Small intestine (tissue), 7 donors: ENCODE measurements at regions not wholly inside any gene's neighbourhood (a gene's known extent, or its start where the extent isn't known, plus 50 kb on each side); places are given as distances from the start of the nearest gene placed in this dataset.

ENCODE experiments used
- DNase-seq, 2 donors: peaks; one replicate each; pipeline versions ENCODE4 v3.0.0 to v3.0.0-alpha.2; 2013
- FAIRE-seq: peaks from 2 replicates; lab custom pipeline; 2012; peaks lifted over from hg19 to GRCh38; lab: Jason Lieb, UNC
- H3K27ac ChIP-seq, 3 donors: one replicate each; pipeline ENCODE4 v1.5.1; 2013; ENCODE audit warnings: low read length in 2 of 3, mild to moderate bottlenecking in 2 of 3, control low read depth in 1 of 3, inconsistent platforms in 1 of 3, low read depth in 1 of 3, moderate library complexity in 1 of 3
- H3K27me3 ChIP-seq, 3 donors: one replicate each; pipeline ENCODE4 v1.6.1; 2013; ENCODE audit warnings: low read length in 3 of 3, inconsistent platforms in 1 of 3; ENCODE audit not compliant: control insufficient read depth in 3 of 3, insufficient read depth in 3 of 3
- H3K36me3 ChIP-seq, 3 donors: one replicate each; pipeline ENCODE4 v1.6.1; 2013; ENCODE audit warnings: low read length in 3 of 3, inconsistent platforms in 1 of 3, low read depth in 1 of 3, mild to moderate bottlenecking in 1 of 3, moderate library complexity in 1 of 3; ENCODE audit not compliant: control insufficient read depth in 3 of 3, insufficient read depth in 2 of 3
- H3K4me1 ChIP-seq, 3 donors: one replicate each; pipeline ENCODE4 v1.6.1; 2013; ENCODE audit warnings: low read length in 2 of 3, inconsistent platforms in 1 of 3, low read depth in 1 of 3, mild to moderate bottlenecking in 1 of 3, moderate library complexity in 1 of 3; ENCODE audit not compliant: control insufficient read depth in 3 of 3, insufficient read depth in 2 of 3
- H3K4me3 ChIP-seq, 3 donors: one replicate each; pipeline ENCODE4 v1.5.1; 2013; ENCODE audit warnings: low read length in 3 of 3, control low read depth in 1 of 3, inconsistent platforms in 1 of 3, low read depth in 1 of 3, mild to moderate bottlenecking in 1 of 3, moderate library complexity in 1 of 3
- H3K9me3 ChIP-seq, 2 donors: one replicate each; pipeline ENCODE4 v1.6.1; 2013; ENCODE audit warnings: low read depth in 1 of 2, low read length in 1 of 2; ENCODE audit not compliant: control insufficient read depth in 2 of 2, insufficient read depth in 1 of 2
- WGBS, 3 donors: extraction: QIAGEN DNeasy Blood & Tissue Kit; methylation state at CpG; one replicate each; pipeline ENCODE4 v1.1.7; 2013; 5-methylcytosine and 5-hydroxymethylcytosine counted together
- donor health status: healthy with polysubstance abuse.
- donor health status: control.
- donor health status: control.
- donor health status: Bipolar disorder and iron deficiency.
- donor health status: healthy.

DNA sequence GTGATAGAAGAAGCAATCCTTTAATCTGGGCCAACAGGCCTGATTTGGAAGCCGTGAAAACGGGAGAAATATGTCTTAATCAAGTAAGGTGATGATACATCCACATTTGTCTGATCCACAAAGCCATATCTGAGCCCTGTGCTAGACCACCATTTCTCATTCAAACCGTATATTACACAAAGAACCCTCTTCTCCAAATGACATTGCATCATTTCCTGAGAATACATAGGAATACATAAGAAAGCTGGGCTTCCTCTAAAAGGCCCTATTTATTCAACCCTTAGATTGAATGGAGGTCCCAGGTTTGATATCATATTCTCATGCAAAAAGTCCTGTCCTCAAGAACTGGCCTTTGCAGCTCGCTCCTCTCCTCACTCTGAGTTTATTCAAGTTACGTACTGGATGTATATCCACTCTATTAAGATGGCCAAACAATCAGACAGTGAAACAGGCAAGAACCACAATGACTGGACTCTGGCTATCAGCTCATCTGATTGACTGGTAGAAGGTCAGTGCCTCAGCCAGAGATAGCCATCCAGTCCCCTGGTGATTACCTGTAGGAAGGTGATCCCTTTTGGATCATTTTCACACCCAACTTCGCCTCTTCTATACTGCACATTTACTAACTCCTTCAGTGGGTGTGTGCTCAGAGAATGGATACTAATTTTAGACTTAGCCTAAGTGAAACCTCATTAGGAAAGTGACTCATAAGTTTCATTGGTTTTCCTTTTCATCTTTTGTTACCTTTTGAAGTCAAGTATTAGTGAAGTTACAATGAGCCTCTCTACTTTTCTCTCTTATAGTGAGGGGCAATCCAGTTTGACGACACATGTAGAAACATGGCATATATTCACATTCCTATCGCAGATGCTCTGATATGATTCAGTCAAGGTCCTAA is 167.6 kb upstream of the WWC1 start:
- H3K36me3 ChIP-seq: no peaks in the 10 kb centered on the region
- WGBS, 3 donors: 74 to 87% (median 84%) methylated on average over 8 of the region's 8 CpGs
- FAIRE-seq (no peak), DNase-seq (no peak)
- no peak overlapping the region for H3K4me3 ChIP-seq
- no peak overlapping the region for H3K27ac ChIP-seq
- peaks cover 0 to 3% (median 0%) of the 10 kb centered on the region in 3 donors for H3K27me3 ChIP-seq
- H3K4me1 ChIP-seq: no peaks in the 10 kb centered on the region
- no peaks in the 10 kb centered on the region for H3K9me3 ChIP-seq

DNA sequence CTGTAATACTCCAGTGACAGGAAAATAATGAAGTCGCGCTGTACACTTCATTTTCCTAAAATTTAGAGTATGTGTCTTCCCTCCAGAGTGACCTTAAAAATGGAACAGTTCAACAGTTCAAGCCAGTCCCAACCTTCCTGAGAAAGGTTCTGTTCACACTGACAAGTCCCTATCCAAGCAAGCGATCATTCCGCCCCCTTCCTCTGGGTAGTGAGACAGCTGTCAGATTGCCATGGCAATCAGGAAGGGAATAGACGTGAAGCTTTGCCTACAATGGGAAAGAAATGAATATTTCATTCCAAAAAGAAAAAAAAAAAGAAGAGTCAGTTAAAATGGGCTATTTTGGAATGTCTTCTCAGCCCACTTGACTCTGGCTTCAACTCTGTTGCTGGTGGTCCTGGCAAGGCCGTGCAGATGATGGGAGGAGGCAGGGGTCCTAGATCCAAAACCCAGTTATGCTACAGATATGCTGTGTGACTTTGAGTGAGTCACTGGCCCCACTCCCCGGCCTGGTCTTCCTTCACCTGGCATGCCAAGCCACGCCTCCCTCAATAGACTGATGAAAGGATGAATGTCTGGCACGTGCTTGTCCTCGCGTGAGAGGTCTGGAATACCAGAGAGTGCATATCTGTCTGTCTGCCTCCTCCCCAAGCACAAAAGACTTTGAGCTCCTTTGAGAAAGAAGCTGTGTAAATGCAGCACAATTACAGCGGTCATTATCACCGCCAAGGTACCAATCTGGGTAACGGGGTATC is 165.8 kb upstream of the WWC1 start:
- Histone ChIP-seq H3K27me3 (peaks cover 0 to 3% (median 0%) of the 10 kb centered on the region in 3 donors), H3K4me1 (no peaks in the 10 kb centered on the region), H3K9me3 (no peaks in the 10 kb centered on the region), H3K4me3 (no peak overlapping the region), H3K27ac (no peak overlapping the region), H3K36me3 (no peaks in the 10 kb centered on the region)
- no peak for FAIRE-seq
- no peak for DNase-seq
- WGBS, 3 donors: 79 to 85% (median 81%) methylated on average over 14 of the region's 14 CpGs

DNA sequence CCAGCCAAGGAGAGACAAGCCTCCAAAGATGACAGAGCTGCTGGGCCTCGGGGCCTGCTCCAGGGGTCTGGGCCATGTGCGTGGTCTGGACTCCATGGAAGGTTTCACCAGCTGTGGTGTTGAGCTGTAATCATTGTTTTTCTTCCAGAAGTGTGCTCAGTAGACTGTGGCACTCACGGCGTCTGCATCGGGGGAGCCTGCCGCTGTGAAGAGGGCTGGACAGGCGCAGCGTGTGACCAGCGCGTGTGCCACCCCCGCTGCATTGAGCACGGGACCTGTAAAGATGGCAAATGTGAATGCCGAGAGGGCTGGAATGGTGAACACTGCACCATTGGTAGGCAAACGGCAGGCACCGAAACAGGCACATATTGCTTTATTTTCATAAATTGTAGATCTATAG is 164.8 kb upstream of the WWC1 start:
- FAIRE-seq (no peak), DNase-seq (no peak)
- H3K4me1 ChIP-seq: no peaks in the 10 kb centered on the region
- H3K9me3 ChIP-seq: no peaks in the 10 kb centered on the region
- no peak overlapping the region for H3K27ac ChIP-seq
- H3K4me3 ChIP-seq: no peak overlapping the region
- no peaks in the 10 kb centered on the region for H3K36me3 ChIP-seq
- peaks cover 0 to 3% (median 0%) of the 10 kb centered on the region in 3 donors for H3K27me3 ChIP-seq
- whole genome bisulfite sequencing, 3 donors: 94 to 96% (median 94%) methylated on average over 15 of the region's 15 CpGs

DNA sequence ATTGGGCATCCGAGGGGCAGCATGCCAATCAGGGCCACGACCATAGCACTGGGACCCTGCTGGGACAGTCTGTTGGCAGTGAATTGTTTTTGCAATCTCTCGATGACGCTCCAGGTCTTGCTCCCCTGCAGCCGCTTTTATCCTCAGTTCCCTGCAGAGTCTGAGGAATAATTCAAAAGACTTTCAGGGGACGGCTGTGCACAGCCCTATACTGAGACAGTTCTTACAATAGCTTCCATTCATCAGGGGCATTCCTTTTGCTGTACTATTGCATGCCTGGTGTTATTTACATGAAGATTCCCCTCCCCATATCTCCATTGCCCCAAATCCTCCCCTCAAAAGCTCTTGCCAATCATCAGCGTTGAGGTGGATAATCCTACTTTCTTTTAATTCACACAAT is 163.3 kb upstream of the WWC1 start:
- DNase-seq: no peak
- Histone ChIP-seq H3K9me3 (no peaks in the 10 kb centered on the region), H3K4me3 (no peak overlapping the region), H3K27ac (no peak overlapping the region), H3K27me3 (peaks cover 0 to 3% (median 0%) of the 10 kb centered on the region in 3 donors), H3K36me3 (no peaks in the 10 kb centered on the region), H3K4me1 (no peaks in the 10 kb centered on the region)
- FAIRE-seq: no peak
- 69 to 88% (median 83%) methylated on average over 7 of the region's 7 CpGs for WGBS, 3 donors

DNA sequence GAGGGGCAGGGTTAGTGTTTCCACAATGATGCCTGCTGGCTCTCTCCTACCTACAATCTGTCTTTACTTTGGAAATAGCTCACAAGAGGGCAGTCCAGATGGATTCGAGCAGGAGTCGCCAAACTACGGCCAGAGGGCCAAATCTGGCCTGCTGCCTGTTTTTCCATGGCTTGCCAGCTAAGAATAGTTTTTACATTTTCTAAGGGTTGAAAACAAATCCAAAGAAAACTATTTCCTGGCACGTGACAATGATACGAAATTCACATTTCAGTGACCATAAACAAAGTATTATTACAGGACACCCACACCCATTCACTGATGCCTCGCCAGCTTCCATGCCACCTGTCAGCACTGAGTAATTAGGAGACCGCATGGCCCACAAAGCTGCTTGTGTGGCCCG is 162.9 kb upstream of the WWC1 start:
- FAIRE-seq (no peak), DNase-seq (no peak)
- WGBS, 3 donors: 70 to 85% (median 76%) methylated on average over 8 of the region's 8 CpGs
- no peaks in the 10 kb centered on the region for H3K4me1 ChIP-seq
- H3K27ac ChIP-seq: no peak overlapping the region
- H3K27me3 ChIP-seq: peaks cover 0 to 3% (median 0%) of the 10 kb centered on the region in 3 donors
- H3K4me3 ChIP-seq: no peak overlapping the region
- no peaks in the 10 kb centered on the region for H3K36me3 ChIP-seq
- H3K9me3 ChIP-seq: no peaks in the 10 kb centered on the region

DNA sequence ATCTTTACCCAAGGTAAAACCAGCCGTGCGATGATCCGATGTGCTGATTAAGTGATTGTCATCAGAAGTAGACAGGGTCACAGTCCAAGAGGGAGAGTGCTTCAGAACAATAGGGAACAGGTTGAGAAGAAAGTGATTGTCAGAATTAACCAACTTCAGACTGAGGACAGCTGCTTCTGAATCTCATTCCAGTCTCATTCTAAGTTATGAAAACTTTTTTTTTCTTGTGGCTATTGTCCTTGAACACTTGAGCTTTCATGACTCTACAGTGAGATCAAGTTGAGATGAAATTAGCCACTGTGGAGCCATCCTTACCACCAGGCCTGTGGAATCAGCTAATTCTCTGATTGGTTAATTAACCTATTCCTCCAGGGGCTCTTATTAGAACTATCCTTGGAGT is 159.9 kb upstream of the WWC1 start:
- Histone ChIP-seq H3K4me1 (no peaks in the 10 kb centered on the region), H3K36me3 (no peaks in the 10 kb centered on the region), H3K4me3 (no peak overlapping the region), H3K27ac (no peak overlapping the region), H3K27me3 (no peaks in the 10 kb centered on the region), H3K9me3 (no peaks in the 10 kb centered on the region)
- WGBS, 3 donors: 25 to 70% (median 58%) methylated on average over 3 of the region's 3 CpGs
- FAIRE-seq (no peak), DNase-seq (no peak)

DNA sequence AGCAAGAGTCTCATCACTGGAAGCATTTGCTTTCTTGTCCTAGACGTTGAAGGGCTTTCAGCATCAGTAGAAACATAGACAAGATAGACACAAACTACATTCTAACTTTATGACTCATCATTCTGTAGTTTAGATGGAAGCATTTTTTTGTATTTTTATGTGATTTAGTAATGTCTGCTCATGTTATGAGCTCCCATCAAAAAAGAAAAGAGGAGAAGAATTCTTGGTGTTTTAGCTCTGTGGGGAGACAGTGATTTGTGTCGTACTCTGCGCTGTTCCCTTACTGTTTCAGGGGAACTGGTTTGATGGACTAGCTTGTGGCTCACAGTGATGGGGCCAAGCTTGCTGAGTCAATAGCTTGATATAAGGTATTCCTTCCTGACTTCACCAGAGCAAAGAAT is 159.2 kb upstream of the WWC1 start:
- 80 to 85% (median 85%) methylated on average over 3 of the region's 3 CpGs for WGBS, 3 donors
- H3K27me3 ChIP-seq: no peaks in the 10 kb centered on the region

DNA sequence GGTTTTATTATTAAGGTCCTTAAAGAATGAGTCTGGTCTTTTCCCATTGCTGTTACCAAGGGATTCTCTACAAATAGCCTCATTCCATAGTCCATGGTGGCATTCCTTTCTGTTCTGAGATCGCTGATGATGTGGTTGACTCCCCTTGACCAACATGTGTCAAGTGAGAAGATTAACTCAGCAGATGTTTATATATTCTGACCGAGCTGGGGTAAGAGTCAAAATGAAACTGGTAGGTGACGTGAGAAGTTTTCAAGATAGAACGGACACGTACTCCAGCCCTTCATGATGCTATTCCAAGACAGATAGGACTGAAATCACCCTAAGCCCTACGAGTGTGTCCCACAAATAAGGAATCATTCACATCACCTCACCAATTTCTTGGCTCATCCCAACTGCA is 155.5 kb upstream of the WWC1 start:
- 38 to 67% (median 65%) methylated on average over 6 of the region's 6 CpGs for WGBS, 3 donors
- FAIRE-seq (no peak), DNase-seq (no peak)
- Histone ChIP-seq H3K9me3 (no peaks in the 10 kb centered on the region), H3K36me3 (no peaks in the 10 kb centered on the region), H3K4me1 (peaks cover 0 to 2% (median 0%) of the 10 kb centered on the region in 3 donors), H3K27ac (no peak overlapping the region), H3K4me3 (no peak overlapping the region), H3K27me3 (no peaks in the 10 kb centered on the region)

More for the DNA sequence above, 159.2 kb upstream of the WWC1 start:
- DNase-seq (no peak), FAIRE-seq (no peak)
- no peak overlapping the region for H3K4me3 ChIP-seq
- H3K27ac ChIP-seq: no peak overlapping the region
- H3K4me1 ChIP-seq: peaks cover 0 to 2% (median 0%) of the 10 kb centered on the region in 3 donors
- H3K36me3 ChIP-seq: no peaks in the 10 kb centered on the region
- no peaks in the 10 kb centered on the region for H3K9me3 ChIP-seq
